HAP-1 (cell line): ENCODE measurements at regions not wholly inside any gene's neighbourhood (a gene's known extent, or its start where the extent isn't known, plus 50 kb on each side); places are given as distances from the start of the nearest gene placed in this dataset.
"Not testable (repeated sequence)": the region's sequence is repeated elsewhere in the genome, so short reads cannot be mapped to it uniquely, and the experiment has no call there.

ENCODE experiments used
- DNase-seq, 2 experiments: peaks; one replicate each; pipeline ENCODE4 v3.0.0-alpha.2; 2016 to 2020; ENCODE audit warnings: low spot score in 2 of 2
- H3K27me3 ChIP-seq: fragments of 250-450 bp; sonication (Bioruptor Pico); 2 replicates; pipeline ENCODE4 v1.5.1; 2020; ENCODE audit warnings: low read depth, mild to moderate bottlenecking, moderate library complexity
- H3K36me3 ChIP-seq: fragments of 250-450 bp; sonication (Bioruptor Pico); replicated peaks from 2 replicates; pipeline ENCODE4 v1.5.1; 2020; ENCODE audit warnings: mild to moderate bottlenecking
- H3K4me1 ChIP-seq: fragments of 250-450 bp; sonication (Bioruptor Pico); 2 replicates; pipeline ENCODE4 v1.5.1; 2020; ENCODE audit warnings: mild to moderate bottlenecking
- H3K4me3 ChIP-seq: fragments of 250-450 bp; sonication (Bioruptor Pico); 2 replicates; pipeline ENCODE4 v1.5.1; 2020; ENCODE audit warnings: mild to moderate bottlenecking, moderate library complexity
- H3K9me3 ChIP-seq: fragments of 250-450 bp; sonication (Bioruptor Pico); 2 replicates; pipeline ENCODE4 v1.5.1; 2020; ENCODE audit warnings: mild to moderate bottlenecking, moderate library complexity
- in situ Hi-C: fragments of 300-500 bp; cut with MboI; formaldehyde crosslinking; loops from 3 replicates; pipeline ENCODE4 v1.14.3; 2020; ENCODE audit warnings: low sequenced_read_pairs, inconsistent platforms, mixed read lengths

DNA sequence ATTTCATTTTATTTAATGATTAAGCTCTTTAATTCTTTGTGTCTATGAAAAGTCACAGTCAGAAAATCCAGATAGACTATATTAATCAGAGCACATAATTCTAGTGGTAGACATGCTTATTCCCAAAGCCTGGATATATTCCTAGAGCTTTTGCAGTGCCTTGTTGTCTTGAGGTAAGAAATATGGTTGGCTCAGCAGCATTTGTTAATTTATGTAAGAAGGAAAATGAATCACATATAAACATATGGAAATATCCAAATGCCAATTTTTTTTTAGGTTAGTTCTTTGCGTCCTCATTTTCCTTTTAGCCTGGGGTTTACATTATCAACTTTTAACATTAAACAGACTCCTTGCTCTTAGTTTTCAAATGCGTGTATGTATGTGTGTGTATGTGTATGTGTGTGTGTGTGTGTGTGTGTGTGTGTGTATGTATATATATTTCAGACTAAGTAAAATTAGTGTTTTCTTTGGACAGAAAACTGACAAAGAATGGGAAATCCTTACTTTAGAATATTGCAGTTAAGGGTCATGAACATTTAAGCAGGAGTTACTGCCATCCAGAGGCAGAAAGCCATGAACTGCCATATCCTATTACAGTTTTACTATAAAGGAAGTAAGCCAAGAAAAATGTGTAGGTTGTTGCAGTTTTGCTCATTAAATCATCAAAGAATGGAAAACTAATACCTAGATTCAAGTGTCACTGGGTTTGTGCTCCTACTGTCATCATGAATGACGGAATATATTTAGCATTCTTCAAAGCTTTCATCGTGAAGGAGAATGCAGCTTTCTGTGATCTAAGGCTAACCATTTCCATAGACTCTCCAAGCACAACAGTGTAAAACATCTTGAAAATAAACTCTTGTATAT, 477.1 kb upstream of the NR5A2 start:
- Histone ChIP-seq H3K4me3 (no peak overlapping the region), H3K9me3 (no peaks in the 10 kb centered on the region), H3K36me3 (no peaks in the 10 kb centered on the region), H3K4me1 (no peaks in the 10 kb centered on the region), H3K27me3 (no peaks in the 10 kb centered on the region)
- no peak for DNase-seq
- in situ Hi-C loops: loop anchor here (25.0 kb wide), 1 partner anchor 788 kb away; no protein-coding TSS in a partner anchor

GRCh38 chr1:199551967-199552565, 475.4 kb upstream of the NR5A2 start:
- Histone ChIP-seq H3K4me3 (no peak overlapping the region), H3K4me1 (no peaks in the 10 kb centered on the region), H3K9me3 (no peaks in the 10 kb centered on the region), H3K27me3 (no peaks in the 10 kb centered on the region), H3K36me3 (no peaks in the 10 kb centered on the region)
- DNase-seq: peak; percentile 56 to 73
- in situ Hi-C loops: loop anchor here (25.0 kb wide), 1 partner anchor 790 kb away; no protein-coding TSS in a partner anchor

DNA sequence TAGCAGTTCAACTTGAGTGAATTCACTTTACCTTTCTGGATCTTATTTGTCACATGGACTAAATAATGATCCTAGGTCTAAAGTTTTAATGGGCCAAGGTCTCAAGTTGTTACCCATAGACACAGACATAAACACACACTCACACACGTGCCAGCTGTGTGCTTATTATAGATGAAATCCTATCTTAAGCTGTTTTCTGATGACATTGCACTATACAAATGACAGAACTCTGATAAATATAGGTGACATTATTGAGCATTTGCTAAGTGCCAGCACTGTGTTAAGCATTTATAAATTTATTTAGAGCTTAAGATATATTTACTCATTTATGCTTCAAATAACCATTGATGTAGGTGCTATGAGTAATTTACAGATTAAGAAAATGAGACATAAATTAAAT, 474.4 kb upstream of the NR5A2 start:
- Histone ChIP-seq H3K4me3 (no peak overlapping the region), H3K36me3 (no peaks in the 10 kb centered on the region), H3K27me3 (no peaks in the 10 kb centered on the region), H3K9me3 (no peaks in the 10 kb centered on the region), H3K4me1 (no peaks in the 10 kb centered on the region)
- in situ Hi-C loops: loop anchor here (25.0 kb wide), 1 partner anchor 791 kb away; no protein-coding TSS in a partner anchor
- no peak for DNase-seq

DNA sequence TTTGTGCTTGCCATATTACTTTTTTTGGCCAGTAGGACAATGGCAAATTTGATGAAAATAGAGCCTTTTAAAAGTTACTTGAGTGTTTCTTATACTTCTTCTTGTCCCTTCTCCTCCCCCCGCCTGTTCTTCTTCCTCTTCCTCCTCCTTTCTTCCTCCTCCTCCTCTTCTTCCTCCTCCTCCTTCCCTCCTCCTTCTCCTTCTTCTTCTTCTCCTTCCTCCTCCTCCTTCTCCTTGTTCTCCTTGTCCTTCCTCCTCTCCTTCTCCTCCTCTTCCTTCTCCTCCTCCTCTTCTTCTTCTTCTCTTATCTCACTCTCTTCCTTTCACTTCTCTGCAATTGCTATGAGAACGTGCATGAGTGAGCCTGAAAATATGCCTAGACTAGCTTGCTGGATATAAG, 466.2 kb upstream of the NR5A2 start:
- in situ Hi-C loops: loop anchor here (25.0 kb wide), 1 partner anchor 799 kb away; no protein-coding TSS in a partner anchor
- peaks cover 11% of the 10 kb centered on the region; the same call in 1 of the 2 replicates for H3K27me3 ChIP-seq
- no peaks in the 10 kb centered on the region for H3K36me3 ChIP-seq
- no peak overlapping the region for H3K4me3 ChIP-seq
- no peak for DNase-seq
- no peaks in the 10 kb centered on the region for H3K4me1 ChIP-seq
- no peaks in the 10 kb centered on the region for H3K9me3 ChIP-seq

GRCh38 chr1:199573047-199573446, 454.5 kb upstream of the NR5A2 start:
- H3K9me3 ChIP-seq: no peaks in the 10 kb centered on the region
- H3K27me3 ChIP-seq: no peaks in the 10 kb centered on the region
- in situ Hi-C loops: loop anchor here (25.0 kb wide), 1 partner anchor 811 kb away; no protein-coding TSS in a partner anchor
- H3K4me3 ChIP-seq: no peak overlapping the region
- no peaks in the 10 kb centered on the region for H3K36me3 ChIP-seq
- no peaks in the 10 kb centered on the region for H3K4me1 ChIP-seq
- DNase-seq: no peak

GRCh38 chr1:199574950-199575349, 452.6 kb upstream of the NR5A2 start:
- no peak overlapping the region for H3K4me3 ChIP-seq

GRCh38 chr1:199580300-199580699, 447.2 kb upstream of the NR5A2 start:
- Histone ChIP-seq H3K4me1 (peaks cover 4% of the 10 kb centered on the region), H3K4me3 (no peak overlapping the region), H3K9me3 (no peaks in the 10 kb centered on the region), H3K27me3 (no peaks in the 10 kb centered on the region), H3K36me3 (no peaks in the 10 kb centered on the region)
- in situ Hi-C loops: no loop called here
- DNase-seq: no peak

More at GRCh38 chr1:199574950-199575349, 452.6 kb upstream of the NR5A2 start:
- Histone ChIP-seq H3K36me3 (no peaks in the 10 kb centered on the region), H3K4me1 (no peaks in the 10 kb centered on the region), H3K27me3 (no peaks in the 10 kb centered on the region), H3K9me3 (no peaks in the 10 kb centered on the region)
- DNase-seq: no peak
- in situ Hi-C loops: loop anchor here (25.0 kb wide), 1 partner anchor 813 kb away; no protein-coding TSS in a partner anchor

DNA sequence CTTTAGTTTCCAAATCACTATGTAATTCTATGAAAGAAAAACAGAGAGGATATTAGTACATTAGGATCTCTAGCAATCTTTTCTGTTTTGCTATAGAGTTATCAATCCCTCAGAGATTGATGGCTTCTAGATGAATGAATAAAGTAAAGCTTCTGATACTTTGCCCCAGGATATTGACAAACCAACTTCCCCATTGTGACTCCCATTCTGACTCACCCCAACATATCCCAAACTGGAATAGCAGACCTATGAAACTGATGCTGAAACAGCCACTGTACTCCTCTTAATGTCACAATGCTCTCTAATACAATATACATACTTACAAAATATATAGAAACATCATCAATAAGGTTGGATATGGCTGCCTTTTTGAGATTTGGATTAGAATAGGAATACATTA, 442.1 kb upstream of the NR5A2 start:
- no peaks in the 10 kb centered on the region for H3K36me3 ChIP-seq
- in situ Hi-C loops: no loop called here
- H3K27me3 ChIP-seq: no peaks in the 10 kb centered on the region
- peaks cover 9% of the 10 kb centered on the region for H3K4me1 ChIP-seq
- no peak overlapping the region for H3K4me3 ChIP-seq
- H3K9me3 ChIP-seq: no peaks in the 10 kb centered on the region
- DNase-seq: no peak

GRCh38 chr1:199590708-199591107, 436.8 kb upstream of the NR5A2 start:
- no peak for DNase-seq
- Histone ChIP-seq H3K36me3 (no peaks in the 10 kb centered on the region), H3K27me3 (no peaks in the 10 kb centered on the region), H3K9me3 (no peaks in the 10 kb centered on the region), H3K4me3 (no peak overlapping the region), H3K4me1 (peaks cover 5% of the 10 kb centered on the region; the same call in 1 of the 2 replicates)
- in situ Hi-C loops: no loop called here

GRCh38 chr1:199591468-199591867, 436.0 kb upstream of the NR5A2 start:
- H3K36me3 ChIP-seq: no peaks in the 10 kb centered on the region
- H3K9me3 ChIP-seq: no peaks in the 10 kb centered on the region
- no peak for DNase-seq
- H3K27me3 ChIP-seq: no peaks in the 10 kb centered on the region
- H3K4me1 ChIP-seq: peaks cover 5% of the 10 kb centered on the region; the same call in 1 of the 2 replicates
- in situ Hi-C loops: no loop called here
- H3K4me3 ChIP-seq: no peak overlapping the region

DNA sequence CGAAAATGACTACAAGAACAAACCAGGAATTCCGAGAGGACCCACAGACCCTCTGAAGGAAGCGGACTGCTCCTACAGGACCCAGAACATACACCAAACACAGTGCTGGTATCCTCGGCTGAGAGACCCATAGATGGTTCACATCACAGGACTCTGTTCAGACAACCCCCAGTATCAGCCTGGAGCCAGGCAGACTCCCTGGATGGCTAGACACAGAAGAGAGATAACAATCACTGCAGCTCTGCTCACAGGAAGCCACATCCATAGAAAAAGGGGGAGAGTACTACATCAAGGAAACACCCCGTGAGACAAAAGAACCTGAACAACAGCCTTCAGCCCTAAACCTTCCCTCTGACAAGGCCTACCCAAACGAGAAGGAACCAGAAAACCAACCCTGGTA, 434.0 kb upstream of the NR5A2 start:
- Histone ChIP-seq H3K4me1 (no peaks in the 10 kb centered on the region; the same call in 1 of the 2 replicates), H3K9me3 (no peaks in the 10 kb centered on the region), H3K27me3 (no peaks in the 10 kb centered on the region), H3K4me3 (no peak overlapping the region), H3K36me3 (no peaks in the 10 kb centered on the region)
- DNase-seq: no peak
- in situ Hi-C loops: no loop called here

- H3K27me3 ChIP-seq, in situ Hi-C loops, H3K4me3 ChIP-seq, DNase-seq, H3K36me3 ChIP-seq, H3K4me1 ChIP-seq, H3K9me3 ChIP-seq: not testable (repeated sequence)
Measured at GRCh38 chr1:199596448-199596847, 431.1 kb upstream of the NR5A2 start.

- Histone ChIP-seq H3K36me3 (no peaks in the 10 kb centered on the region), H3K4me1 (no peaks in the 10 kb centered on the region; the same call in 1 of the 2 replicates), H3K4me3 (no peak overlapping the region), H3K27me3 (no peaks in the 10 kb centered on the region), H3K9me3 (no peaks in the 10 kb centered on the region)
- no peak for DNase-seq
- in situ Hi-C loops: no loop called here
Measured at GRCh38 chr1:199597152-199597551, 430.4 kb upstream of the NR5A2 start.

DNA sequence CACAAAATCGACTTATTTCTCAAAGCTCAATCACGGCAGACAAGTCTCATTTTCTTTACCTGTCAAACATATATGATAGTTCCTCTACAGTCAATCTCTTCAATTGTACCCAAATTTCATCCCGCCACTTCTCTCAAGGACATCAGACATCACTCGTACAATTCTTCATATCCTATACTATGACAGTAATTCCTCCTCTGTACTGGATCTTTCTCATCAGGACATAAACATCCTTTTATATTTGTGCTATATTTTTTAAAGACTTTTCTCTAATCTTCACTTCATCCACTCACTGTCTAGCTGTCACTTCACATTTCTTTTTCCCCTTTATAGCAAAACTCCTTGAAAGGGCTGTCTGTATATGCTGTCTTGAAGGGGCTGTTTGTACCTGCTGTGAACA, 419.1 kb upstream of the NR5A2 start:
- H3K9me3 ChIP-seq: no peaks in the 10 kb centered on the region
- no peaks in the 10 kb centered on the region for H3K27me3 ChIP-seq
- no peaks in the 10 kb centered on the region for H3K4me1 ChIP-seq
- no peaks in the 10 kb centered on the region for H3K36me3 ChIP-seq
- in situ Hi-C loops: no loop called here
- no peak overlapping the region for H3K4me3 ChIP-seq
- no peak for DNase-seq
